Fibroblast of the aortic adventitia (primary cell): ENCODE measurements at regions not wholly inside any gene's neighbourhood (a gene's known extent, or its start where the extent isn't known, plus 50 kb on each side); places are given as distances from the start of the nearest gene placed in this dataset.

Experiments used
- DNase-seq: peaks from one replicate; pipeline ENCODE4 v3.0.0-alpha.2; 2010; ENCODE audit warnings: low read depth
- H3K4me3 ChIP-seq: 2 replicates; pipeline ENCODE4 v1.5.1; 2011; ENCODE audit warnings: low read depth, mild to moderate bottlenecking, control low read depth, low read length, moderate library complexity
- TF ChIP-seq, protein P1 (sequence below): IDR thresholded peaks from 2 replicates; pipeline ENCODE4 v1.5.1; 2011; ENCODE audit warnings: mild to moderate bottlenecking, low read length, control low read depth, inconsistent platforms; ENCODE audit not compliant: insufficient read depth

DNA sequence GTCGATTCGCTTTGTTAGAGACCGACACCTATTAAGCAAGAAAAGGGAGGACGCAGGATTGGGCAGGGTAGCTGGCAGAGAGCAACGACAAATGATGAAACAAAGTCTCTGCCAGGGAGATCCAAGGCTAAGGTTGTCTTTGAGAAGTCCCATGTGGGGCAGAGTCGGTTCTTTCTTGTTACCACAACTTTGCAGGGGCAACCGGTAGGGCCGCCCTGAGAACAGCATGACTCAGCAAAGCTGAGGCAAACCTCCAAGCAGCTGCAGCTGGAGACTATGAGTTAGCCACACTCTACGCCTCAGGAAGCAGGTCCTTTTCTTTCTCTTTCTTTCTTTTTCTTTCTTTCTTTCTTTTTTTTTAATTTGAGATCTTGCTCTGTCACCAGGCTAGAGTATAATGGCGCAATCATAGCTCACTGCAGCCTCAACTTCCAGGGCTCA, 452.3 kb upstream of the ID2 start:
- DNase-seq = peak; percentile 84
- TF ChIP-seq, protein P1, sequence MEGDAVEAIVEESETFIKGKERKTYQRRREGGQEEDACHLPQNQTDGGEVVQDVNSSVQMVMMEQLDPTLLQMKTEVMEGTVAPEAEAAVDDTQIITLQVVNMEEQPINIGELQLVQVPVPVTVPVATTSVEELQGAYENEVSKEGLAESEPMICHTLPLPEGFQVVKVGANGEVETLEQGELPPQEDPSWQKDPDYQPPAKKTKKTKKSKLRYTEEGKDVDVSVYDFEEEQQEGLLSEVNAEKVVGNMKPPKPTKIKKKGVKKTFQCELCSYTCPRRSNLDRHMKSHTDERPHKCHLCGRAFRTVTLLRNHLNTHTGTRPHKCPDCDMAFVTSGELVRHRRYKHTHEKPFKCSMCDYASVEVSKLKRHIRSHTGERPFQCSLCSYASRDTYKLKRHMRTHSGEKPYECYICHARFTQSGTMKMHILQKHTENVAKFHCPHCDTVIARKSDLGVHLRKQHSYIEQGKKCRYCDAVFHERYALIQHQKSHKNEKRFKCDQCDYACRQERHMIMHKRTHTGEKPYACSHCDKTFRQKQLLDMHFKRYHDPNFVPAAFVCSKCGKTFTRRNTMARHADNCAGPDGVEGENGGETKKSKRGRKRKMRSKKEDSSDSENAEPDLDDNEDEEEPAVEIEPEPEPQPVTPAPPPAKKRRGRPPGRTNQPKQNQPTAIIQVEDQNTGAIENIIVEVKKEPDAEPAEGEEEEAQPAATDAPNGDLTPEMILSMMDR = no peak
- H3K4me3 ChIP-seq = no peak overlapping the region

DNA sequence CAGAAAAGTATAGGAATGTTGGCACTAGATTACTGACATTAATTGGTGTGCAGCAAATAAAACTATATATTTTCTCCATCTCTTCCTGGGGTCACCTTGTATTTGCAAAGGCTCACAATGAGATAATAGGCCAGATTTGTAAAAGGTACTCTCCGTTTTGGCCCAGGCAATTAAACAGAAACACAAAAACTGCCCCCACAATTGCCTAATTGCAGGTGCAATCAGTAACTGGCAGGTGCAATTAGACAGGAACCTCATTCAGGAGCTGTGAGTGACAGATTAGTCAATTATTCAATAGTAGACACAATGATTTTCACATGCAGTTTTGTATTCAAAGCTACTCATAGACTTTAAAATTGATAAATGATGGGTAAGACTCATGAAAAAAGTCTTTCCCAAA, 451.4 kb upstream of the ID2 start:
- no peak overlapping the region for H3K4me3 ChIP-seq
- no peak for DNase-seq
- TF ChIP-seq, protein P1 = no peak

DNA sequence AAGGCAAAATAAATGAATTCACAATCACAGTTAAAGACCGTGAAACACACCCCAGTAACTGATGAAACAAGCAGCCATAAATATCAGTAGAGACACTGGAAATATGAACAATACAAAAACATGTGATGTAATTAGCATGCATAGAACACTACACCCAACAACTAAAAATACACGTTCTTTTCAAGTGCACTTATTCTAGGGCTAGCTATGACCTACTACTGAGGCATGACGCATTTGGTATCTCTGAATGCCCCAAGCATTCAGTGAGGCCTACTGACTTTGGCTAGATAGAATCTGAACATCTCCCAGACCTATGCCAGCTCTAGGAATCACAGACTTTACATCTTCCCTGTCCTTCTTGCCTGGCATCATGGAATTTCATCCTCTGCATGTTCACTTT, 450.0 kb upstream of the ID2 start:
- H3K4me3 ChIP-seq = no peak overlapping the region
- DNase-seq = no peak
- TF ChIP-seq, protein P1 = no peak

DNA sequence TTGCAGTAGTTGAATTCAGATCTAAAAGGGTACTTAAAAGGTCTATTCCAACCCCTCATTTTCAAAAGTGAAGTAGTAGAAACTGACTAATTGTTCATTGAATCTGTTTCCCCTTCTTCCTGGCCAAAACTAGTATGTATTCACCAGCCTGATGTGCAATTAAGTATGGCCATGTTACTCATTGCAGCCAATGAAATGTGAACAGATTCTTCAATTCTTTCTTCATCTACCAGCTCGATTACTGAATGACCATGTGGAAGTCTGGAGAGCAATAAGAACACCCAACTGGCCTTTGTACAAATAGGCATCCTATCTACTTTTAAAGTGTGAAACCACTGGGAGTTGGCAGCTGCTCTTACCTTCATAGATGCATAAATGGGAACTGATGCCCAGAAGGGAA, 449.0 kb upstream of the ID2 start:
- DNase-seq = no peak
- H3K4me3 ChIP-seq = no peak overlapping the region
- TF ChIP-seq, protein P1 = no peak

DNA sequence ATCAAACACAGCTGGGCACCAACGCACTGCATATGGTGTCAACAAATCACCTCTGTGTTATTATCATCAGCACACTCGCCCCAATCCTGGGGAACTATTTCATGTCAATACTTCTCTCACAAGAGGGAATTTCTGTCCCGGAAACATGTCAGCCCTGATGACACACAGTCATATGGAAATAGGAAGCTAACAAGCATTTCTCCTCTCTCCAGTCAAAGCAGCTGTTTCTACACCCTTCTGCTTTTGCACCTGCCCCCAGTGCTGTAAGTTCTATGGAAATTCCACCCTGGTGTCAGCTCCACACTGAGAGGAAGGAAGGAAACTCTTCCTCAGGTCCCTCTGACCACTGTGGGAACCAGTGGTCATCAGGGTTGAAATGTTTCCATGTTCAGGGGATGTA, 447.6 kb upstream of the ID2 start:
- TF ChIP-seq, protein P1 = no peak
- H3K4me3 ChIP-seq = no peak overlapping the region
- DNase-seq = no peak

DNA sequence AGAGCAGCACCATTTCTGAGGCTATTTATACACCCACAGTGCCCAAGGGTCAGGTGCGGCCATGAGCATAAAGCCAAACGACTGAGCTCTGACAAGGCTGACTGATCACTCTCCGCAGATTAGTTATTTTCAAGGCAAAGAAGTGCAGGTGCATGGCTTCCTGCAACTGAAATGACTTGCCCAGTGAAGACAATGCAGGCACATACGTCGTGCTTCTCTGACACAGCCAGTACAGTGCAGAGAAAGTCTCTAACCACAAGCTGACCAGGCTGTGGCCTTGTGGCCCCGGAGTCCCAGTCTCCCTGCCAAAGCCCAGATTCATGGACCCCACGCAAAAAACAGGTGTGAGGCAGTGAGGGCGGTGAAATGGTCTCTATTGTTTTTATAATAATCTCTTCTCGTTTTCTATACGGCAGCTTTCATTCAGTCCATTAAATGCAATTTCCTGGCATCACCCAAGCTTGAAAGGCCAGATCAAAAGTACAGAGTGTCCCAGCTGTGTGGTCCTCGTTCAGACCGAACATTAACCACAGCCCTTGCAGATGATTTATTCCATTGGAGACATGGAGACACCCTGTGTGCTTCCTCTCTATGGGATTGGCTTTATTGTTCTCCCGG, 447.0 kb upstream of the ID2 start:
- no peak for DNase-seq
- TF ChIP-seq, protein P1 = no peak
- no peak overlapping the region for H3K4me3 ChIP-seq

DNA sequence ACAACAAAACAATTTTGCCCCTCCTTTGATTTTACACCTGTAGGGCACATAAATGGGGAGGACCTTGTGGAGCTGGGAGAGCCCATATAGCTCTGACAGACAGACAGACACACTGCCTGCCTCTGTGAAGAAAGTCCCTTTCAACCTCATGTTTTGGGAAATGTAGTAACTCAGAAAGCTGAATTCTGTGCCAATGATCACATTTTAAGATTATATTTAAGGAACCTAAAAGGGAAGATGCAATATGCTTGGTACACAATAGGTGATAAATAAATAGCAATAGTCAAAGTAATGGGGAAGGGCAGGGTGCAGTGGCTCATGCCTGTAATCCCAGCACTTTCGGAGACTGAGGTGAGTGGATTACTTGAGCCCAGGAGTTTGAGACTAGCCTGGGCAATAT, 446.4 kb upstream of the ID2 start:
- no peak overlapping the region for H3K4me3 ChIP-seq
- DNase-seq = no peak
- TF ChIP-seq, protein P1 = no peak
